Glutamatergic neuron (in vitro differentiated cells): ENCODE measurements at regions not wholly inside any gene's neighbourhood (a gene's known extent, or its start where the extent isn't known, plus 50 kb on each side); places are given as distances from the start of the nearest gene placed in this dataset.

ENCODE experiments used
- DNase-seq: peaks from one replicate; pipeline ENCODE4 v3.0.0; 2022
- H3K27ac Mint-ChIP-seq: one replicate; pipeline ENCODE4 v1.8.0; 2020; ENCODE audit warnings: mild to moderate bottlenecking, mixed read lengths, inconsistent platforms; ENCODE audit not compliant: unreplicated experiment
- H3K27me3 Mint-ChIP-seq: one replicate; pipeline ENCODE4 v1.8.0; 2020; ENCODE audit warnings: mild to moderate bottlenecking, moderate library complexity, mixed read lengths, inconsistent platforms; ENCODE audit not compliant: unreplicated experiment
- H3K36me3 Mint-ChIP-seq: one replicate; pipeline ENCODE4 v1.8.0; 2020; ENCODE audit warnings: mild to moderate bottlenecking, mixed read lengths, inconsistent platforms; ENCODE audit not compliant: unreplicated experiment
- H3K4me1 Mint-ChIP-seq: one replicate; pipeline ENCODE4 v1.8.0; 2020; ENCODE audit warnings: mild to moderate bottlenecking, low read depth, mixed read lengths, inconsistent platforms; ENCODE audit not compliant: unreplicated experiment
- H3K4me3 Mint-ChIP-seq: one replicate; pipeline ENCODE4 v1.8.0; 2020; ENCODE audit warnings: mild to moderate bottlenecking, mixed read lengths, inconsistent platforms; ENCODE audit not compliant: unreplicated experiment
- H3K9me3 Mint-ChIP-seq: one replicate; pipeline ENCODE4 v1.8.0; 2020; ENCODE audit warnings: mild to moderate bottlenecking, moderate library complexity, mixed read lengths, inconsistent platforms; ENCODE audit not compliant: unreplicated experiment
- CTCF ChIP-seq: fragments of 200-600 bp; sonication (generic); IDR thresholded peaks from one replicate; pipeline ENCODE4 v1.5.0; 2021; ENCODE audit not compliant: partially characterized antibody, unreplicated experiment

GRCh38 chr12:131591714-131592709 is 118.9 kb upstream of the SFSWAP start:
- H3K36me3 Mint-ChIP-seq = no peaks in the 10 kb centered on the region
- peaks cover 5% of the 10 kb centered on the region for H3K9me3 Mint-ChIP-seq
- no peaks in the 10 kb centered on the region for H3K4me1 Mint-ChIP-seq
- no peak overlapping the region for H3K27ac Mint-ChIP-seq
- H3K27me3 Mint-ChIP-seq = peaks cover 2% of the 10 kb centered on the region
- no peak overlapping the region for H3K4me3 Mint-ChIP-seq
- peak; percentile 6 for DNase-seq
- TF ChIP-seq CTCF = no peak

- Mint-ChIP-seq H3K36me3 (no peaks in the 10 kb centered on the region), H3K9me3 (peaks cover 5% of the 10 kb centered on the region), H3K27me3 (peaks cover 2% of the 10 kb centered on the region), H3K4me1 (no peaks in the 10 kb centered on the region), H3K27ac (no peak overlapping the region), H3K4me3 (no peak overlapping the region)
- DNase-seq = peak; percentile 0
- no peak for TF ChIP-seq CTCF
Measured at GRCh38 chr12:131592972-131593371, 117.9 kb upstream of the SFSWAP start.

- Mint-ChIP-seq H3K27me3 (peaks cover 2% of the 10 kb centered on the region), H3K9me3 (peaks cover 5% of the 10 kb centered on the region), H3K36me3 (no peaks in the 10 kb centered on the region), H3K4me3 (no peak overlapping the region), H3K4me1 (no peaks in the 10 kb centered on the region), H3K27ac (no peak overlapping the region)
- no peak for TF ChIP-seq CTCF
- DNase-seq = no peak
Measured at GRCh38 chr12:131593406-131593805, 117.5 kb upstream of the SFSWAP start.

- no peaks in the 10 kb centered on the region for H3K36me3 Mint-ChIP-seq
- TF ChIP-seq CTCF = no peak
- H3K9me3 Mint-ChIP-seq = peaks cover 4% of the 10 kb centered on the region
- no peak overlapping the region for H3K4me3 Mint-ChIP-seq
- DNase-seq = no peak
- peaks cover 4% of the 10 kb centered on the region for H3K27me3 Mint-ChIP-seq
- no peak overlapping the region for H3K27ac Mint-ChIP-seq
- H3K4me1 Mint-ChIP-seq = no peaks in the 10 kb centered on the region
Measured at GRCh38 chr12:131596115-131596514, 114.8 kb upstream of the SFSWAP start.

- DNase-seq = peak; percentile 2
- no peak for TF ChIP-seq CTCF
- H3K27ac Mint-ChIP-seq = no peak overlapping the region
- H3K4me3 Mint-ChIP-seq = no peak overlapping the region
- H3K27me3 Mint-ChIP-seq = peaks cover 4% of the 10 kb centered on the region
- H3K36me3 Mint-ChIP-seq = no peaks in the 10 kb centered on the region
- H3K9me3 Mint-ChIP-seq = peaks cover 4% of the 10 kb centered on the region
- no peaks in the 10 kb centered on the region for H3K4me1 Mint-ChIP-seq
Measured at GRCh38 chr12:131597333-131597732, 113.6 kb upstream of the SFSWAP start.
